ENCODE measurements at regions not wholly inside any gene's neighbourhood (a gene's known extent, or its start where the extent isn't known, plus 50 kb on each side); places are given as distances from the start of the nearest gene placed in this dataset.

GRCh38 chr17:72408641-72409040 lies 287.8 kb downstream of the SOX9 start:
- Histone ChIP-seq H3K4me3 (no peak overlapping the region), H3K27ac (no peak overlapping the region), H3K27me3 (peaks cover 0 to 13% of the 10 kb centered on the region in 2 donors), H3K36me3 (no peaks in the 10 kb centered on the region), H3K4me1 (peaks cover 0 to 12% (median 6%) of the 10 kb centered on the region in 4 donors), H3K9me3 (no peaks in the 10 kb centered on the region)
- TF ChIP-seq CTCF (IDR thresholded peaks at IDR 0.05) = no peak
- no peak for DNase-seq
- intact Hi-C loops (cut with DNase I; ENCODE audit: low total_unique reads) = no loop called here

- Histone ChIP-seq H3K4me1 (peaks cover 0 to 12% (median 6%) of the 10 kb centered on the region in 4 donors), H3K36me3 (no peaks in the 10 kb centered on the region), H3K27ac (no peak overlapping the region), H3K4me3 (no peak overlapping the region), H3K9me3 (no peaks in the 10 kb centered on the region), H3K27me3 (peaks cover 0 to 20% of the 10 kb centered on the region in 2 donors)
- no peak for TF ChIP-seq CTCF (IDR thresholded peaks at IDR 0.05)
- DNase-seq = no peak
- intact Hi-C loops (cut with DNase I; ENCODE audit: low total_unique reads) = no loop called here
These were observed 288.7 kb downstream of the SOX9 start for GRCh38 chr17:72409405-72410002.

GRCh38 chr17:72411124-72411563 lies 290.3 kb downstream of the SOX9 start:
- Histone ChIP-seq H3K9me3 (no peaks in the 10 kb centered on the region), H3K27ac (no peak overlapping the region), H3K27me3 (peaks cover 0 to 27% of the 10 kb centered on the region in 2 donors), H3K4me3 (no peak overlapping the region), H3K4me1 (peaks cover 0 to 12% (median 6%) of the 10 kb centered on the region in 4 donors), H3K36me3 (no peaks in the 10 kb centered on the region)
- no peak for TF ChIP-seq CTCF (IDR thresholded peaks at IDR 0.05)
- intact Hi-C loops (cut with DNase I; ENCODE audit: low total_unique reads) = no loop called here
- DNase-seq = no peak

GRCh38 chr17:72412650-72413076 lies 291.8 kb downstream of the SOX9 start:
- DNase-seq = no peak
- Histone ChIP-seq H3K27ac (no peak overlapping the region), H3K4me1 (peaks cover 0 to 5% (median 2%) of the 10 kb centered on the region in 4 donors), H3K27me3 (peaks cover 0 to 27% of the 10 kb centered on the region in 2 donors), H3K36me3 (no peaks in the 10 kb centered on the region), H3K9me3 (peaks cover 0 to 12% (median 4%) of the 10 kb centered on the region in 3 donors), H3K4me3 (no peak overlapping the region)
- intact Hi-C loops (cut with DNase I; ENCODE audit: low total_unique reads) = no loop called here
- TF ChIP-seq CTCF (IDR thresholded peaks at IDR 0.05) = no peak

- H3K9me3 ChIP-seq = peaks cover 0 to 16% (median 10%) of the 10 kb centered on the region in 3 donors
- peaks cover 0 to 27% of the 10 kb centered on the region in 2 donors for H3K27me3 ChIP-seq
- DNase-seq = no peak
- H3K27ac ChIP-seq = no peak overlapping the region
- H3K4me1 ChIP-seq = no peaks in the 10 kb centered on the region
- no peaks in the 10 kb centered on the region for H3K36me3 ChIP-seq
- no peak for TF ChIP-seq CTCF (IDR thresholded peaks at IDR 0.05)
- intact Hi-C loops (cut with DNase I; ENCODE audit: low total_unique reads) = no loop called here
- H3K4me3 ChIP-seq = no peak overlapping the region
These were observed 292.5 kb downstream of the SOX9 start for GRCh38 chr17:72413077-72414031.
